SIG-M5 treated with dmso at 0.1 percent for 504 hours (cell line): ENCODE measurements at regions not wholly inside any gene's neighbourhood (a gene's known extent, or its start where the extent isn't known, plus 50 kb on each side); places are given as distances from the start of the nearest gene placed in this dataset.
A peak's percentile ranks its signal among the peaks of the same experiment; 100 is the strongest.
"Not testable (repeated sequence)": the region's sequence is repeated elsewhere in the genome, so short reads cannot be mapped to it uniquely, and the experiment has no call there.

Experiments
- DNase-seq: peaks from one replicate; lab custom pipeline; 2025; ENCODE audit not compliant: unreplicated experiment; lab: John Stamatoyannopoulos, UW

- DNase-seq = no peak
These were observed 109.2 kb upstream of the ZNF746 start for GRCh38 chr7:149606826-149607225.

DNA sequence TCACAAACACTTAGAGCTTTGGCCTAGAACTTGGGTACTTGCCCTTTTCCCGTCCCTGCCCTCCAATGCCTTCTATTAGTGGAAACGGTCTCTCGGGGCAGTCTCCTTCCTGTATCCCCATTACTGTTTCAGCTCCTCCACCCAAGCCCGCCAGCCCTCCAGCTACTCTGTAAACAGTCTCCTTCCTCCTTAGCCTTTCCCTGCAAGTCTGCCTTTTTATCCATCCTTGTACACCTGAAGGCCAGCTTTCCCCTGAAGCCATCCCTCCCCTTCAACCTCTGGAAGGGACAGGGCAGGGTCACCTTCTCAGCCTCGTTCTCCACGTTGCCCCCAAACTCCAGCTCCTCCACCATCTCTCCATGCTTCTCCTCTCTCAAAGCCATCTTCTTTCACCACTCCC, 108.1 kb upstream of the ZNF746 start:
- no peak for DNase-seq

DNA sequence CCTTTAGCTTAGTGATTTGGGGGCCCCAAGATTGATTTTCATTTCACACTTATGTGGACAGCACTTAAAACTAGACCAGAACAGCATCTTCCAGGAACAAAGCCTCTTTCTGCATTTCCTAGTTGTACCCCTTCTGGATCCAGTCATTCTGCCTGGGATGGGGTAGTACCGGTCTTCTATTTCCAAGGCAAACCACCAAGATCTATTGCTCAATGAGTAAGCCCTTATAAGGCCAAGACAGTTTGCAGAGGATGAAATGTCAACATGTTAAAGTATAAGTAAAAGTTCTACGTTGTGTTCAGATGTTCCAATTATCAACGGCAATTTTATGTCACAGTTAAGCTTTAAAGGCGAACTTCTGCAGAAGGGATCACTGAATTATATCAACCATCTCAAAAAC, 106.9 kb upstream of the ZNF746 start:
- DNase-seq = no peak

DNA sequence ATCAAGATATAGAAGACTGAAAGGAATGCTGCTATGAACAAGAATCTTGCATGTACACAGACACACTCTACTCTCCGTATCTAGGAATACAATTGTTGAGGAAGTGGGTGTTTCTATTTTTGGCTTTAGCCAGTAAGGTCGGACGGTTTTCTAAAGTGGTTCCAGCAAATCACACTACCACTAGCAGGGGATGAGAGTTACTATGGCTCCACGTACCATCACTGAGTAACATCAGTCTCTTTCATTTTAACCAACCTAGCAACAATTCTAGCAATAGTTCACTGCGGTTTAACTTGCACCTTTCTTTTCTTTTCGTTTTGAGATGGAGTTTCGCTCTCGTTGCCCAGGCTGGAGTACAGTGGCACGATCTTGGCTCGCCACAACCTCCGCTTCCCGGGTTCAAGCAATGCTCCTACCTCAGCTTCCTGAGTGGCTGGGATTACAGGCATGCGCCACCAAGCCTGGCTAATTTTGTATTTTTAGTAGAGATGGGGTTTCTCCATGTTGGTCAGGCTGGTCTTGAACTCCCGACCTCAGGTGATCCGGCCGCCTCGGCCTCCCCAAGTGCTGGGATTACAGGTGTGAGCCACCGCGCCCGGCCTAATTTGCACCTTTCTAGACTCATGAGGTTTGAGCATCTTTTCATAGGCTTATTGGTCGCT, 103.2 kb upstream of the ZNF746 start:
- not testable (repeated sequence) for DNase-seq

DNA sequence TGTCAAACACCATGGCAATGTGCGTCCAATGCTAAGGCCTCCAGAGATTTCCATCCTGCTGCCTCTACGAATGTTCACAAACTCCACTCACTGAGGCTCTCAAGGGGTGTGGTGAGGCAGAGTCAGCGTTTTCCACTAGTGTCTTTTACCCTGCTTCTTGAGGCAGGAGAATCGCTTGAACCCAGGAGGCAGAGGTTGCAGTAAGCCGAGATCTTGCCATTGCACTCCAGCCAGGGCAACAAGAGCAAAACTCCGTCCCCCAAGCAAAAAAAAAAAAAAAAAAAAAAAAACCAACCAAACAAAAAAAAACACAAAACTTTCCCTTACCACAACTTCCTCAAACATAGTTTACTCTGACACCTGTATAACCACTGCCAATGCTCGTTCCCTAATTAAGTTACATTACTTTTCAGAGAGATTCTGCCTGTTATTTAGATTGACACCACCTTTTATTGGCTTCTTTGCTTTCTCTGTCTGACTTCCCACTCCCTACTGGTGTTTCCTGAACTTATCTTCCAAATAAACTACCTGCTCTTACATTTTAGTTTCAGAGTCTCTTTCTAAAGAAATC, 102.1 kb upstream of the ZNF746 start:
- no peak for DNase-seq

- DNase-seq = peak; percentile 37
These were observed 101.2 kb upstream of the ZNF746 start for GRCh38 chr7:149598721-149599308.

DNA sequence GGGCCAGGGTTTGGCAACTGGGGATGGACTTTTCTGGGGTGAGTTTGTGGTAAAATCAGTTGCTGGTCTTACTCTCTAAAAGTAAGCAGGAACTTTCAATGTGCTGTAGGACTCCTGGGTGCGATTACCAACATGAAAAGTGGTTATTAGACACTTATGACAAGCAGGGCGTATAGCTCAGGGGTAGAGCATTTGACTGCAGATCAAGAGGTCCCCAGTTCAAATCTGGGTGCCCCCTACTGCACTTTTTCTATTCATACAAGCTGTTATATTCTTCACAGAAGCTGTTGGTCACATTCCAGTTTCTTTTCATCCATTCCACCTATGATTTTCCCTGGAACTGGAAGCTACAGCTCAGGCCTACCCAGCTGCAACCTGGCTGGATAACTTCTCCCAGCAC, 100.2 kb upstream of the ZNF746 start:
- DNase-seq = not testable (repeated sequence)

DNA sequence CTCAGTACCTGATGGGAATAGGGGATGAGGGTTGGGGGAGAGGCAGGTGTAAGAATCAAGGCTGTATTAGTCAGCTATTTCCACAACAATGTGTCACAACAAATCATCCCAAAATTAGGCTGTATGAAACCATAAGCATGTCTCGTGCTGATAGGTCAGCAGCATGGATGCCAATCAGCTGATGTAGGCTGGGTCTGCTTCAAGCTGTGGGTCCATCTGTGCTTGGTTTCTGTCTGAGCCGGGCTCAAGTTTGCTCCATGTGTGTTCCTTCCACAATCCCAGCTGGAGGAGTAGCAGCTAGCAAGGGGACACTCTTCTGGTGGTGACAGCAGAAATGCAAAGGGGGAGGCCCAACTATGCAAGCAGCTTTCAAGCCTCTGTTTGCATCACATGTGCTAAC, 97.9 kb upstream of the ZNF746 start:
- DNase-seq = no peak

- no peak for DNase-seq
These were observed 97.5 kb upstream of the ZNF746 start for GRCh38 chr7:149595078-149595477.

DNA sequence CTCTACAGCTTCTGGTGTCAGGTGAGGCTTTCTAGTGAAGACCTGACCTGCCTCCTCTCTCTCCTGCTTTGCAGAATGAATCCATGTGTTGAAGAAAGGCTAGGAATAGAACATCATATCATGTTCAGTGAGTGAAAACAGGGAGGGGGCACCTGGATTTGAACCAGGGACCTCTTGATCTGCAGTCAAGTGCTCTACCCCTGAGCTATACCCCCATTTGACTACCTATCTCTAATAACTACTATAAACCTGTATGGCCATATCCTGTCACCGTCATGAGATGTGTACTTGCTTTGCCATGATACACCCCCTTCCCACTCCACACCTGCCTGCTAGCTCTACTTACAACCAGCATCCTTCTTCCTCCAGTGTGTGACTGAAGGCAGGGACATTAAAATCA, 91.3 kb upstream of the ZNF746 start:
- no peak for DNase-seq

DNA sequence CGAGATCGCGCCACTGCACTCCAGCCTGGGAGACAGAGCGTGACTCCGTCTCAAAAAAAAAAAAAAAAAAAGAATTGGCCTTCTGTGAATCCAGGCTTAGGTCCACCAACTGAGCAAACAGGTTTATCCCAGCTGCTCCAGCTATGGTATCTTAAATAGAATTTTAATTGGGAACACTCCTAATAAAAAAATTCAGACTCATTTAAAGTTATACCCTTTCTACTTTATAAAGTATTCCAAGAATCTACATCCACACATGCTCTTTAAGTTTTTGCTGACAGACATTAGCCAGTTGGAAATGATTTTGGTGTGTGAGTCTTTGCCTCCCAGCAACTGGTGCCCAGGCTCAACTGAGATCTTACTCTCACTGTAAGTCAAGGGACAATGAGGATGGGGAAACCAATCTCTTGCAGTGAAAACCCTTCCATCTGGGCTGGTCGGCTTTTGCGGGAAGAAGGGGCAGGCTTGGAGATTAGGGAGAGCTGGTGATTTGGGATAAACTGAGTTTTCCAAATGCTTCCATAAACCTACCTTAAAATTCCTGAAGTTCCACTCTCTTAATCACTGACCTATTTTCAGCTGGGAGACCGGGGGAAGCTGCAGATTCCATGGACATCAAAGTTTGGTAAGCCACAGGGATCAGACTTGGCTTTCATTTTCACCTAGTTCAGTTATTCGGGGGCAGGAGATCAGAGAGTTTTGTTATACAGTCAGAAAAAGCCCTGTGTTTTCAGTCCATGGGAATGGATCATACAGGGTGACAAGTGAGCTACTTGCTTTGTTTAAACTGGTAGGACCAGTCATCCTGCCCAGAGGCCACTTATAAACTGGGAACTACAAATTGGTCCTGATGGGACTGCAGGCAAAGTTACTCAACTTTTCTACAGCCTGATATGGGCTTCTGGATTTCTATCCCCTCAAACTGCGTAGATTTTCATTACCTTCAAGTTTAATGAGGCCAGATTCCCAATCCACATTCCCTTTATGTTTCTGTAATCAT, 89.3 kb upstream of the ZNF746 start:
- DNase-seq = no peak

DNA sequence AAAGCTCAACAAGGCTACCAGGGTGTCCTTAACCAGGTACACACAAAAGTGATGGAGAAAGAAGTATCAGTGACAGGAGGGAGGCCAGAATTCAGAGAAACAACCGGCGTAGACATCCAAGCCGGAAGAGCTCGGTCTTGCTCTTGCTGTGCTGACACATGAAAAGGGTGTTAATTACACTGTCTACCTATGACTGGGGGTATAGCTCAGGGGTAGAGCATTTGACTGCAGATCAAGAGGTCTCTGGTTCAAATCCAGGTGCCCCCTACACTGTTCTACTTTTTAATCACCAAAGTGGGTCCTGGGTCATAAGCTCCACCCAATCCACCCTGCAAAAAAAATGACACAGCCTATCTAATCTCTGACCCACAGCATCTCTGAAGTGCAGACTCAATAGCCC, 86.9 kb upstream of the ZNF746 start:
- no peak for DNase-seq

GRCh38 chr7:149584009-149584408, 86.4 kb upstream of the ZNF746 start:
- no peak for DNase-seq

- no peak for DNase-seq
These were observed 82.7 kb upstream of the ZNF746 start for GRCh38 chr7:149580328-149580727.

DNA sequence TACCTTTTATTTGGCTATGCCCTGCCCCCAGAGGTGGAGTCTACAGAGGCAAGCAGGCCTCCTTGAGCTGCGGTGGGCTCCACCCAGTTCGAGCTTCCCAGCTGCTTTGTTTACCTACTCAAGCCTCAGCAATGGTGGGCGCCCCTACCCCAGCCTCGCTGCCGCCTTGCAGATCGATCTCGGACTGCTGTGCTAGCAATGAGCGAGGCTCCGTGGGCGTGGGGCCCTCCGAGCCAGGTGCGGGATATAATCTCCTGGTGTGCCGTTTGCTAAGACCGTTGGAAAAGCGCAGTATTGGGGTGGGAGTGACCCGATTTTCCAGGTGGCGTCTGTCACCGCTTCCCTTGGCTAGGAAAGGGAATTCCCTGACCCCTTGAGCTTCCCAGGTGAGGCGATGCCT, 81.8 kb upstream of the ZNF746 start:
- DNase-seq = not testable (repeated sequence)

GRCh38 chr7:149574428-149574827, 76.8 kb upstream of the ZNF746 start:
- DNase-seq = not testable (repeated sequence)

GRCh38 chr7:149573519-149573918, 75.9 kb upstream of the ZNF746 start:
- no peak for DNase-seq

DNA sequence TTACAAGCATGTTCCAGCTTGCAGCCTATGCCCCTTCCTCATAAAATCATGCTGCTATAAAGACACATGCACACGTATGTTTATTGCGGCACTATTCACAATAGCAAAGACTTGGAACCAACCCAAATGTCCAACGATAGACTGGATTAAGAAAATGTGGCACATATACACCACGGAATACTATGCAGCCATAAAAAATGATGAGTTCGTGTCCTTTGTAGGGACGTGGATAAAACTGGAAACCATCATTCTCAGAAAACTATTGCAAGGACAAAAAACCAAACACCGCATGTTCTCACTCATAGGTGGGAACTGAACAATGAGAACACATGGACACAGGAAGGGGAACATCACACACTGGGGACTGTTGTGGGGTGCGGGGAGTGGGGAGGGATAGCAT, 75.3 kb upstream of the ZNF746 start:
- DNase-seq = not testable (repeated sequence)

- DNase-seq = no peak
These were observed 73.2 kb upstream of the ZNF746 start for GRCh38 chr7:149570784-149571183.

- no peak for DNase-seq
These were observed 72.3 kb upstream of the ZNF746 start for GRCh38 chr7:149569726-149570422.
